T-helper 1 cell treated with Interleukin-12 subunit alpha and Interleukin-12 subunit beta and Interleukin-4 antibody, amounts not matched to agents 30 ng/mL and 1 ng/mL, for 36 hours (primary cell): ENCODE measurements at regions not wholly inside any gene's neighbourhood (a gene's known extent, or its start where the extent isn't known, plus 50 kb on each side); places are given as distances from the start of the nearest gene placed in this dataset.

Experiments used
- intact Hi-C: fragments of 100-400 bp; cut with micrococcal nuclease; formaldehyde crosslinking; loops from one replicate; pipeline ENCODE4 v1.15.1; 2024

DNA sequence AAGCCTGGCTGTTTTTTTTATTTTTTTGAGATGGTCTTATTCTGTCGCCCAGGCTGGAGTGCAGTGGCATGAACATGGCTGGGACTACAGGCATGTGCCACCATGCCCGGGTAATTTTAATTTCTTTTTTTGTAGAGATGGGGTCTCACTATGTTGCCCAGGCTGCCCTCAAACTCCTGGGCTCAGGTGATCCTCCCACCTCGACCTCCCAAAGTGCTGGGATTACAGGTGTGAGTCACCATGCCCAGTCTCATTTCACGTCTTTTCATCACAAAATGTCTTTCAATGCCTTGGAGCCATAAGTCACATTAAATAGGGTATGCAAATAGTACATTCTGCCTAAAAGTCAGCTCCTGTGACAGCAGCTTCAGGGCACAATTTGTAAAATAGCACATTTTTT, 52.8 kb downstream of the SOX2 start:
- intact Hi-C loops = no loop called here

GRCh38 chr3:181770296-181770695, 58.6 kb downstream of the SOX2 start:
- intact Hi-C loops = no loop called here

DNA sequence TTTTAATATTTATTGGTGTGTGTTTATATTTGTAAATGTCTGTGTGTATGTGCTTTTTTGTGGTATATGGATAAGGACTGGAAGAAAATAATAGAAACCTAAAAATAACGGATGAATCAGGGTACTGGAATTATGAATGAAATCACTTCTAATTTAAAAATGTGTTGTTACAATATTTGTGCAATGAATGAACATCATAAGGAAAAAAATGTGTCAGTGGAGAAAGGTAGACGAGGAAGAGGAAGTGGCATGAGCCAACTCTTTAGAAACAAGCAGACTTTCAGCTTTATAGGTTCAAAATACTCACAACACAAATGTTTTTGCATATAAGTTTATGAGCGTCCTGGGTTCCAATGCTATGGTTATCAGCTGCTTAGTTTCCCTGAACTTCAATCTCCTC, 59.4 kb downstream of the SOX2 start:
- intact Hi-C loops = no loop called here

- intact Hi-C loops = no loop called here
Observed at GRCh38 chr3:181772166-181772565, 60.4 kb downstream of the SOX2 start.

DNA sequence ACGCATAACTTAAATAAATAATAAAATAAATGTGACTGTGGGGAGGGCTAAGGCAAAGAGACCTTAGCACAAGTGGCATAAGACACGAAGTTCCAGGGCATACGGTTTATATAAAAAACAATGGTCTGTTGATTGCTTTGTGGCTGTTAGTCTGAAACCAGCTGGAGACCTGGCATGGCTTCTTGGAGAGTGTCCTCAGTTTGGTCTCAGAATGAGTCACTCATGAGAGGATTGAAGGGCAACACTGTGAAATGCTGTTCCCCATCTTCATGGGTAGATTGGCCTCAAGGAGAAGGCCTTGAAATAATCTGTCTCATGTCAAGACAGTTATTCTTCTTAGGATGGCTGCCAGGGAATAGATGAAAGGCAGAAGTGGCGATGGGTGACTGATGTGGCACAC, 62.2 kb downstream of the SOX2 start:
- intact Hi-C loops = no loop called here

- intact Hi-C loops = no loop called here
Observed at GRCh38 chr3:181782306-181782954, 70.7 kb downstream of the SOX2 start.

GRCh38 chr3:181790561-181790960, 78.8 kb downstream of the SOX2 start:
- intact Hi-C loops = no loop called here

DNA sequence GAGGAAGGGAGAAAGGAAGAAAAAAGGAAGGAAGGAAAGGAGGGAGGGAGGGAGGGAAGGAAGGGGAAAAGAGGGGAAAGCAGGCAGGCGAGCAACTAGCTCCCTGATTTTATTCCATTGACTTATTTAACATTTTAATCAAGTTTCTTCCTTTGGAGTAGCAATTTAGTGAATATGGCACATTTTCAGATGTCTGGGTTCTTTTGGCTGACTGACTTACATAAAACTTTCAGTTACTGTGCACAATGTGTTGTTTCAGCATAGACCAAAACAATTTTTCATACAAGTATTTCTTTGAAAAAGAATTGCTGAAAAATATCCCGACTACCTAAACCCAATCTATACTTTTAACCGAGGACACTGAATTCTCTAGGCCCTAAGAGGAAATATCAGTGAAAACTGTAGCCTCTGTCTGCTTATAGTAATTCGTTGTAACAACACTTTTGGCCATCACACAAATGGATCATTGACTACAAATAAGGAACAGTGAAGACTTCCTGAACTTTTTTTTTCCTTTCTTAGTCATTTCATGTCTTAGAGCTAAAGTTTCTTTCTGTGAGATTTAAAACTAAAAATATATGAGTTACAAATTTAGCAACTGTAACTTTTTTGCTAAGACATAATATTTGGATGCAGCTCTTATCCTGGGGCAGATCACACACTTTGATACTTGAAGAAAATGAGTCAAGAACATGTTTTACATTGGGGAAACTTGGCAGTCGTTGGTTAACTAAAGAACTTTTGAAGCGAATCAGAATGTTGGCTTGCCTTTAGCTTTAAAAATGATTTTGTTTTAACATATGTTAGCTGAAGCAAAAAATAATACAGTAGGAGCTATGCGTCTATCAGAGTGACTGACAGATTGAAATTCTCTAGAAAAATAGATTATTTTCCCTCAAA, 79.6 kb downstream of the SOX2 start:
- intact Hi-C loops = no loop called here

- intact Hi-C loops = no loop called here
Observed at GRCh38 chr3:181793006-181793405, 81.3 kb downstream of the SOX2 start.

- intact Hi-C loops = no loop called here
Observed at GRCh38 chr3:181794011-181794790, 82.5 kb downstream of the SOX2 start.

GRCh38 chr3:181796641-181797040, 84.9 kb downstream of the SOX2 start:
- intact Hi-C loops = no loop called here

GRCh38 chr3:181797431-181797830, 85.7 kb downstream of the SOX2 start:
- intact Hi-C loops = no loop called here

DNA sequence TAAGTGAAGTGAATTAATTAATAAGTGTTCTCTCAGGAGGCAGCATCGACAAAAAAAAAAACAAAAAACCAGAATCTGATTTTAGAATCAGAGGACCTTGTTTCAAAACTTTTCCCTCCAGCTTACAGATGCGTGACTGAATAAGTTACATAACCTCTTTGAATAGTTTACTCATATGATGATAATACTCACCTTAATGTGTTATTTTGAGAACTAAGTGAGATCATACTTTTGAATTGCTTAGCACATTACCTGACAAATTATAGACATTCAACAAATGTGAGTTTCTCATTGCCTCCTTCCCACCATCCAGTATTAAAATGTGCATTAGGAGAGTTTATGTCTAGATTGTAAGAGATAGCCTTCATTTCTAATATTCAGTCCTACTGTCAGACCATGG, 94.0 kb downstream of the SOX2 start:
- intact Hi-C loops = no loop called here

- intact Hi-C loops = no loop called here
Observed at GRCh38 chr3:181808053-181808452, 96.3 kb downstream of the SOX2 start.

DNA sequence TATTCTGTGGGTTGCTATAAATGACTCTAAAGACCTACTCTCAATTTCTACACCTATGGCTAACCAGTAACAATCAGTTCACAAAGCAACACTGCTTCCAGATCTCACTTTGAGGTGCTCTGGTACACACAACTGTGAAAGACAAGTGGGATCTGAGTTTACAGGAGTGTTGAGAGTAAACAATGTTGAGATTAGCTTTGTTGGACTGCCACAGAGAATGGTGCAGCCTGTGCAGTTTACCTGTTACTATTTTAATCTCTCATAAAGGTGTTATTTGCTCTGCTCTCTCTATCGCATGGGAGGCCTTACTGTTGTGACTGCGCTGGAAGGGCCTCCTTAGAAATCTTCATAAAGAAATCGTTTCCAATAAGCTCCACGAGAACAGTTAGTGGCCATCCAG, 112.0 kb downstream of the SOX2 start:
- intact Hi-C loops = no loop called here

DNA sequence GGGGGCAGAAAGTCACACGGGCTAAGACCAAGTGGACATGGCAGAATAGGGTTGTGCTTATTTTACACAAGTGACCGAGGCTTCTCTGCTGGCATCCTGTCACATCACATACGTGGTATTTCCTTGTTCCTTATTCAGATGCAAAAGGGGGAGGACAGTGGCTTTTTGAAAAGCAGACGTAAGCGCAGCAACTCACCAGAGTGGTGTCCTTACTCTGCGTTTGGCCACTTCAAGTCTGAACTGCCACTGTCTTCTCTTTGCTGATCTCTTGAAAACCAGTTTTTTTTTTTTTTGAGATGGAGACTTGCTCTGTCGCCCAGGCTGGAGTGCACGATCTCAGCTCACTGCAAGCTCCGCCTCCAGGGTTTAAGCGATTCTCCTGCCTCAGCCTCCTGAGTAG, 113.2 kb downstream of the SOX2 start:
- intact Hi-C loops = no loop called here

DNA sequence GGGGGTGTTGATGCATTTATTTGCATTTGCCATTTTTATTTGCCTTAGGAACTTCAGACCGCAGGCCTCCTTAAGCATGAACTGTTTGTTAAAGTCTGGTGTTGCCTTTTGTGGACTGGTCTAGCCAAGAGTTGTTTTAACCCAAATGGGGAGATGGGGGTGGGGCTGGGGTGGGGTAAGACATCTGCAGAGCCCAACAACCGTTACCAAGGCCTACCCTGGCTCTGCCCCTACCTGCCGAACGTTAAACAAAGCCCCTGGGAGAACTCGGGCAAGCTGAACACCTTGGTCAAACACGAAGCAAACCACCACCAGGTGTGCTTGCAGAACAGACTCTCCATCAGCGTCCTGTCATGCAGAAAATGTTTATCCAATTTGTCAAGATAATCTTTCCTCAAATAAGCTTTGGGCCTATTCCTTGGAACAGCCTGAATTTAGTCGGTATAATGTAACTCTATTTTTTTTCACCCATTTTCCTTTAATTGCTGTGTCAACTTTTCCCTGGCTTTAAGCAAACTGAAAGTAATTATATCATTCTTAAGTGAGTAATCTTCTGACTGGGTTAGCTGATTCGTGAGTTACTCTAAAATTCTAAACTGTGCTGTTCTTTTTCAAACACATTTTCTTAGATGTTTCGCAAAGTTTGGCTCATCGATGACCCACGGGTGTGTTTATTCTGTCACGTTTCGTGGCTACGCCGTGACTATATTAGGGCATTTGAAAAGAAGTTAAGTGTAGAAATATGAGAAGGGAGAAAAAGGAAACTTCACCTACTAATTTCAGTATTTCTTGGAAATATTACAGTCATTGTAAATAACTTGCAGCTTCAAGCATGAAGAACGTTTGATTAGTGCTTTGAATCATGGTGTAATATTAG, 127.6 kb downstream of the SOX2 start:
- intact Hi-C loops = no loop called here

DNA sequence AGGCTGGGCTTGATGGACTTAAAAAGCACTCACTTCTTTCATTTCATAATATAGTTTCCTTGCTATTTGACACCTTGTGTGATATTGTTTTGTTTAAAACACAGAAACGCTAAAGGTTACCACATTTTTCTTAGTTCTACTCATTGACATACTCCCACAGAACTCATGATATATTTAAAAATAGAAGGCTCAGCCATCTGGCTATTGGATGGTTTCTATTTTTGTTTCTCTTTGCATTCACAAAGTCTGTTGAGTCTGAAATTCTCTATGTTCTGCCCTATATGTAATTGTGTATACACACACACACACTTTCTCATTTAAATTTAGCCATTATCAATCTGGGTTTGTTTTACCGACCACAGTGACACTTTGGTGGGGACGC, 128.2 kb downstream of the SOX2 start:
- intact Hi-C loops = no loop called here

DNA sequence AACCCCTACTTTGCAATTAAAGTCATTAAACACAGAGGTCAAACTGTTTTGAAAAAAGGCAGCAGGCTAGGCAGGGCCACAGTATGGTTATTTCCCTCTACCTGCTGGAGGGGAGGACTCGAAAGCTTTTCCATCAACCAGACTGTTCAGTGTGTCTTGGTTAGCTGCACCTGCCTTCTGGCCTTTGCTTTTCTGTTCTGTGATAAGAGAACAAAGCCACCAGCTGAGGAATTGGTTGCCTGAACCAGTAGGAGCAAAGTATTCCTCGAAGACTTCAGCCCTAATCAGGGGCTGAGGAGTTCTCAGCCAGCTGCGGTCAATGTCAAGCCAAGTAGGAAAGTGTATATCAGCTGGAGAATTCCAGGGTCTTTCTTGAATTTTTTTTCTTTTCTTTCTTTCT, 132.5 kb downstream of the SOX2 start:
- intact Hi-C loops = no loop called here

DNA sequence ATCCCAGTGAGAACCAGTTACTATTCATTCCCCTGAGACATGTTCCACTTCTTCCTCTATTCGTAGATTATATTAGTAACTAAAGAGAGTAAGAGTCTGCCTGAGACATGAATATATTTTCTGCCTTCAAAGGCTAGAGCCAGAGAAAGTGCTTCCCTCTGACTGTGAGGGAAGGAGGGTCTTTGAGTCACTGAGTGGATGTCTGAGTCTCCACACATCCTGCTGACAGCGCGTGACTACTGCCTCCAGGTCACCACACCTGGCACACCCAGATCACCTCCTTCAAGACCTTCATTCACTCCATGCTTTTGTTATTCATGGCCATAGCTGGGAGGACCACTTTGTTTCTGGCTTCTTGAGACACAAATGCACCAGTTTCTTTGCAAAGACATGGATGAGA, 135.6 kb downstream of the SOX2 start:
- intact Hi-C loops = no loop called here

DNA sequence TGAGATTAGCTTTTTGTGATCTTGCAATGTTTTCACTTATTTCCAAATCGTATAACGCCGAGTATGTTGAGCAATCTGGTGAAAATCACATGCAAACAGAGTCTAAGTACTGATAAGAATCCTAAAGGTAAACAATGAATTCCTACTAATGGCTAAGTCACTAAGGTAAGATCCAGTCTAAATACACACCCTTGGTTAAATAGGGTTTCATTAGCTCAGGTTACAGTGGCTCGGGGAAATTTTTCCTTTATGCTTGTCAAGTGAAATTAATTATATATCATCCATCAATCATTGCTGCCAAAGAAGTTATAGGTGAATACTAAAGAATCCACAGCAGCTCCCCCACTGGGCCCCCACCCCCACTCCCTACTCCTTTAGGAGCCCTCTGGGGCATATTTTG, 139.3 kb downstream of the SOX2 start:
- intact Hi-C loops = no loop called here
